HG03280 (cell line): ENCODE measurements at regions not wholly inside any gene's neighbourhood (a gene's known extent, or its start where the extent isn't known, plus 50 kb on each side); places are given as distances from the start of the nearest gene placed in this dataset.

Source experiments
- ATAC-seq: cut with Tn5 transposase; IDR thresholded peaks from one replicate; pipeline ENCODE4 v1.9.1; 2021; ENCODE audit warnings: mild to moderate bottlenecking, moderate library complexity; ENCODE audit not compliant: unreplicated experiment

GRCh38 chr3:40847551-40847992 lies 322.8 kb downstream of the ZNF621 start:
- ATAC-seq, result no peak

GRCh38 chr3:40848421-40848820 lies 323.7 kb downstream of the ZNF621 start:
- ATAC-seq, result no peak

GRCh38 chr3:40850861-40851260 lies 326.1 kb downstream of the ZNF621 start:
- no peak for ATAC-seq

- no peak for ATAC-seq
Observed at GRCh38 chr3:40851836-40852235, 327.1 kb downstream of the ZNF621 start.

GRCh38 chr3:40852712-40853111 lies 328.0 kb downstream of the ZNF621 start:
- ATAC-seq, result no peak

- no peak for ATAC-seq
Observed at GRCh38 chr3:40853474-40853873, 328.7 kb downstream of the ZNF621 start.

GRCh38 chr3:40855871-40856270 lies 331.1 kb downstream of the ZNF621 start:
- no peak for ATAC-seq

GRCh38 chr3:40858364-40859115 lies 333.8 kb downstream of the ZNF621 start:
- no peak for ATAC-seq

GRCh38 chr3:40862946-40863345 lies 336.4 kb upstream of the CTNNB1 start:
- no peak for ATAC-seq

- ATAC-seq, result no peak
Observed at GRCh38 chr3:40864146-40864782, 335.0 kb upstream of the CTNNB1 start.

- ATAC-seq, result no peak
Observed at GRCh38 chr3:40864915-40865314, 334.4 kb upstream of the CTNNB1 start.

- no peak for ATAC-seq
Observed at GRCh38 chr3:40867797-40868196, 331.5 kb upstream of the CTNNB1 start.

- ATAC-seq, result no peak
Observed at GRCh38 chr3:40869013-40869412, 330.3 kb upstream of the CTNNB1 start.

- no peak for ATAC-seq
Observed at GRCh38 chr3:40869939-40870338, 329.4 kb upstream of the CTNNB1 start.

- no peak for ATAC-seq
Observed at GRCh38 chr3:40871394-40871793, 327.9 kb upstream of the CTNNB1 start.

GRCh38 chr3:40872258-40872920 lies 326.9 kb upstream of the CTNNB1 start:
- ATAC-seq, result no peak

GRCh38 chr3:40873476-40873875 lies 325.8 kb upstream of the CTNNB1 start:
- no peak for ATAC-seq

GRCh38 chr3:40873934-40874699 lies 325.2 kb upstream of the CTNNB1 start:
- ATAC-seq, result no peak

GRCh38 chr3:40875581-40875980 lies 323.7 kb upstream of the CTNNB1 start:
- no peak for ATAC-seq

- no peak for ATAC-seq
Observed at GRCh38 chr3:40876009-40876408, 323.3 kb upstream of the CTNNB1 start.

GRCh38 chr3:40876496-40876895 lies 322.8 kb upstream of the CTNNB1 start:
- no peak for ATAC-seq
